SK-MEL-5 (cell line): ENCODE measurements at regions not wholly inside any gene's neighbourhood (a gene's known extent, or its start where the extent isn't known, plus 50 kb on each side); places are given as distances from the start of the nearest gene placed in this dataset.
"Not testable (repeated sequence)": the region's sequence is repeated elsewhere in the genome, so short reads cannot be mapped to it uniquely, and the experiment has no call there.

Experiments
- DNase-seq: peaks from one replicate; pipeline ENCODE4 v3.0.0-alpha.2; 2016; ENCODE audit warnings: low read depth, low spot score
- in situ Hi-C: cut with HindIII; loops from 2 replicates; pipeline ENCODE4 v1.10.0; 2016; ENCODE audit warnings: low sequenced_read_pairs, high pct_unique_total_duplicates, low pct_unique_long_range_greater_than_20kb

DNA sequence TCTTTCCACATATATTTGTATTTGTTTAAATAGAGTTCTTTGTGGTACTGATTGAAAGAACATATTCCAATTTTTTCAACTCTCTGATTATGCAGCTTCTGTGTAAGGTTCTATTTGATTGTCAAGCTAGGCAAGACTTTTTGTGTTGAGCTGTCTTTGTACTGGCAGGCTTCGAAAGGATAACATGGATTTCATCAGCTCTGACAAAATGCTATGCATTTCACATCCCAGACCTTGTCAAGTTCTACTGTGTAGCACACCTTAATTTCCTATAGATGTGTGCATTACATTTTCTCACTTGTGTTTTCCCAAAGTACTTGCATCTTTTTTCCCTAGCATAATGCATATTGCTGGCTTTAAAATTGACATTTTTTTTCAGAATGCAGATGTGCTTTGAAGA, 555.0 kb upstream of the GYPC start:
- no peak for DNase-seq
- in situ Hi-C loops = no loop called here

DNA sequence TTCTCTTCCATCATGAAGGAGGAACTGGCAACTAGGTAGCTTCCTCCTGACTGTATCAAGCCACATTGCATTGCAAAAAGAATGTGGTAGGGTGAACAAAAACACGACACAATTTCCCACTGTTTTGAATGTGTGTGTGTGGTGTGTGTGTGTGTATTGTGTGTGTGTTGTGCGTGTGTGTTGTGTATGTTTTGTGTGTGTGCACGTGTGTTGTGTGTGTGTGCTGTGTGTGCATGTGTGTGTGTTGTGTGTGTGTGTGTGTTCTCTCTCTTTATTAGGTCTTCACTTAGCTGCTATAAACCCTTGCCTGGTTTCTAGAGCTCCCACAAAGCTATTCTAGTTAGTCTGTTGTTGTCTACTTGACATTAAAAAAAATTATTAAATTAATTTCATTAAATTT, 550.0 kb upstream of the GYPC start:
- no peak for DNase-seq
- in situ Hi-C loops = no loop called here

DNA sequence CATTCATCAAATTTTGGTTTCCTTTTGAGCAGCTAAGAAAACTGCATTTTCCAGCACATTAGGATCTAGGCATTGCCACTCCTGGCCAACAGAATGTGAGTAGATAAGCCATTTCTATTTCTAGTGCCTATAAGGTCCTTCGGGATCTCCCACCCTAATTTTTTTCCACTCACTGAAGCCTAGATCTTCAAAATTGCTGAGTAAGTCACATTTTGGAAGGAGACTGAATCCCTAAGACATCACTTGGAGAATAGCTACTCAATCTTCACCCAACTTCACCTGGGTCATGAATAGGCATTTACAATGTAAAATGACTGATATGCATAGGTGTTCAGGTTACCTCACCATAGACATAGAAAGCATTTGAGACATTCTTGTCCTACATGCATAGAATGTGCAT, 548.1 kb upstream of the GYPC start:
- in situ Hi-C loops = no loop called here
- no peak for DNase-seq

DNA sequence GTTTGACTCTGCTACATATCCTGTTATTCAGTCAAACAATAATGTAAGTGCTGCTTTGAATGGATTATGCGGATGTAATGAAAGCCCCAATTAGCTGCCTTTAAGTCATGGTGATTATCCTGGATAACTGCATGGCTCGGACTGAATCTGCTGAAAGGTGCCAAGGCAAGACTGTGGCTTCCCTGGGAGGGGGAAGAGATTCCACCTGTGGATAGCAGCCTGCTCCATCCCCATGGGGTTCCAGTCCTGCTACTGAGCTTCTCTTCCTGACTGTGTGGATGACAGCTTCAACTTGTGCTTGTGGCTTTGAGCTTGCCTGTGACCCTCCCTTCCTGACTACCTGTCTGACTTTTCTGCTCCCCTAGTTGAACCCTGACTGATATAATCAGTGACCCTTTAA, 540.0 kb upstream of the GYPC start:
- DNase-seq = no peak
- in situ Hi-C loops = no loop called here

DNA sequence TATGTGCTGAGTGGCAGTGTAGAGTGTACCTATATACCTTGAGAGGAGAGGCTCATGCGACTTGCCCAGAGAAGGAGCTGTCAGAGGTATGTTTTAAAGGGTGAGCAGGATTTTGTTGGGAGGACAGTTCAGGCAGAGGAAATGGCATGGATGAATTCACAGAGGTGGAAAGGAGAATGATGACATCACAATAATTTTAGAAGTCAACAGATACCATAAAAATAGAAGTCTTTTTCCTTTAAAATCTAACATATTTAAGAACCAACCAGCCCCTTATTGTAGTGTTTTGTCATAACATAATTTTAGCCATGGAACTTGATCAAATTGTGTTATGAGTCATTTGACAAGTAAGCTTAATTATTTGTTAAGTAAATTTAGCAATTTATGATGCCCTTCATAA, 538.1 kb upstream of the GYPC start:
- in situ Hi-C loops = no loop called here
- no peak for DNase-seq

DNA sequence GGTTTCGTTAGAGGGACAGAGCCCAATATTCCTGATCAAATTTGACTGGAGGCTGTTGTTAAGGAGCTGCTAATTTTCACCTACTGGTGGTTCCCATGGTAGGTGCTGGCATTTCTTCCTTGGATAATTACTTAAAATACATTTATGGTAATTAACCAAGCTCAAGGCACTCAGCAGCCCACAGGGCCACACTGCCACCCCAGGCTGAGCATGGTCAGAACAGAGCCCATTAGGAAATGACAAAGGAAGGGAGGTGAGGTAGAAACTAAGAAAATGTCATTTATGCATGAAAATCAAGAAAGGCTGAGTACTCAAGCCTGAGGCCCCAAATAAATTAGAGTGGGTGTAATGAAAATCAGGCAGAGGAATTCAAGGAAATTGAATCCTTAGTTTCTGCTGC, 510.2 kb upstream of the GYPC start:
- in situ Hi-C loops = no loop called here
- no peak for DNase-seq

DNA sequence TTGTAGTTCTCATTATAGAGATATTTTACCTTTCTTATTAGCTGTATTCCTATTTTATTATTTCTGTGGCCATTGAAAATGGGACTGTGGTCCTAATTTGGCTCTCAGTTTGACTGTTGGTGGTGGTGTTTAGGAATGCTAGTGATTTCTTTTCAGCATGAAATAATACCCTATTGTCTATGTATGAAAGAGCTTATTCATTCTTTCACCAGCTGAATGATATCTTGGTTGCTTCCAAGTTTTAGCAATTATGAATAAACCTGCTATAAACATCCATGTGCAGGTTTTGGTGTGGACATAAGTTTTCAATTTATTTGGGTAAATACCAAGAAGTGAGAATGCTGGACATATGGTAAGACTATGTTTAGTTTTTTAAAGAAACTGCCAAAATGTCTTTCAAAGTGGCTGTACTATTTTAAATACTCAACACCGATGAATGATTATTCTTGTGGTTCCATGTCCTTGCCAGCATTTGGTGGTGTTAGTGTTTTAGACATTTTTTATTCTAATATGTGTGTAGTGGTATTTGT, 501.6 kb upstream of the GYPC start:
- in situ Hi-C loops = no loop called here
- DNase-seq = peak; percentile 51

DNA sequence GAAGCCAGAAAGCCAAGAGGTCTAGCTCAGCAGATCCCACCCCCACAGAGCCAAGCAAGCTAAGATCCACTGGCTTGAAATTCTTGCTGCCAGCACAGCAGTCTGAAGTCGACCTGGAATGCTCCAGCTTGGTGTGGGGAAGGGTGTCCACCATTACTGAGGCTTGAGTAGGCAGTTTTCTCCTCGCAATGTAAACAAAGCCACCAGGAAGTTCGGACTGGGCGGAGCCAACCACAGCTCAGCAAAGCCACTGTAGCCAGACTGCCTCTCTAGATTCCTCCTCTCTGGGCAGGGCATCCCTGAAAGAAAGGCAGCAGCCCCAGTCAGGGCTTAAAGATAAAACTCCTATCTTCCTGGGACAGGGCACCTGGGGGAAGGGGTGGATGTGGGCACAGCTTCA, 495.0 kb upstream of the GYPC start:
- in situ Hi-C loops, DNase-seq: not testable (repeated sequence)

DNA sequence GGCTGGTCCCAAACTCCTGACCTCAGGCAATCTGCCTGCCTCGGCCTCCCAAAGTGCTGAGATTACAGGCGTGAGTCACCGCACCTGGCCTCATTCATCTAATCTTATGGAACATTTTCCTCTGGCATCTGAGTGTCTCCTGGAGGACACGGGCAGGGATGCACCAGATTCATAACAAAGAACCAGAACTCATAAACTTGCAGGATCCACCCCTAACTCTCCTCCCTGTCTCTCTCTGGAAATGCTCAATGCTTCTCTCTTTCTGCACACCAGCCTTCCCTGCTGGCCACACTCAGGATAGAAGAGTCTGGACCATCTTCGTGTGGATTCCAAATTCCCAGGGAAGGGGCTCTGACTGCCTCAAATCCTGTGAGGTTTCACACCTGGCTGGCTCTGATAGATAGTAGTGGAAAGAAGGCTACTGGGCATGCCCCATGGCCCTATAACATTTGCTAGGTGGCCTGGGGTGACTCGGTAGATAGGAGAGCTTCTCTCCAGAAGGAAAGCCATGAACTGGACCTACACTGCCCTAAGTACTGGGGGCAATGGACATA, 483.2 kb upstream of the GYPC start:
- in situ Hi-C loops = no loop called here
- DNase-seq = no peak

DNA sequence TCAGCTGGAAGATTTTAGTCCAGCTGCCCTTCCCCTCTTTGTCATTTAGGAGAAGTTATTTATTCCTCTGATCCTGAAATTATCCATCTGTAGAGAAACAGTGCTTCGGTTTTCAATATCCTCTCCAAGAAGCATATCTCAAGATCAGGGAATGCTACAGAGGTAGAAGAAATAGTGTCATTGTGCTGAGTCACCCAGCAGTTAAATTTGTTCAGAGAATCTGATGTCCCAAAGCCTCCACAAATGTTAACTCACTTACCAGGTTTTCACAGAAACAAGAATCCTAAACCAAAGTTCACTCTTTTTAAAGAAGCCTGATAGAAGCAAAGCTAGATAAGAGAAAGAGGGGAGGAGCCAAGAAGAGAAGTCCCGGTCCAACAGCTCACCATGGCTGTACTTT, 480.7 kb upstream of the GYPC start:
- no peak for DNase-seq
- in situ Hi-C loops = no loop called here

DNA sequence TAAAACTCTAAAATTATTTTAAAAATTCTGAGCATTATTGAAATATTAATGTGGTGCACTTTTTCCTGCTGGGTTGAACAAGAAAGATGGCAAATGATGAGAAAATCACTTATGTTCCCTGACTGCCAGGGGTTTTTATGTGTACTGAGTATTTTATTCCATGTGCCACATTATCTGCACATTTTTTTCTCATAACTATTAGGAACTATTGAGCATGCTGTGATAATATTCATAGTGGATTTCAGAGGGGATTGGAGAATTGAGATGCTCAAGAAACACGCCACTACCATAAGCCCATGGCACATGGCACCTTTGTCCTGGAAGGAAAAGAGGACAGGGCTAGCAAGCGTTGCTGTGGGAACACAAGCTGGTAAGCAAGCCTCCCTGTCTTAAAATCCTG, 478.5 kb upstream of the GYPC start:
- in situ Hi-C loops = no loop called here
- DNase-seq = no peak

DNA sequence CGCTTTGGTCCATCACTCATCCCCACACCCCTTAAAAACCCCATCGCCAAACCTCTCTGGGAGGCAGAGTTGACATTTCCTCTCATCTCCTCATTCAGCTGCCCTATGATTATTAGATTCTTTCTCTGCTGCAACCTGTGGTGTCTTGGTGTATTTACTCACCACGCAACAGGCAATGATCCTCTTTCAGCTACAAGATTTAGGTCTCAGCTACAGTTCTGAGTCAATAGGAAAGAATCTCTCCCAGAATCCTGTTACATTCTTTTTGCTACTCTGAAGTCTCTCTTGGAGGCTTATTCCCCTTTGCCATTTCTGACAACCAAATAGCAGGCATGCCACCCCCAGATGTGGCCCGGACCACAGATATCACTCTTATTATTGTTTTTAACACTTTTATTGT, 468.3 kb upstream of the GYPC start:
- DNase-seq = no peak
- in situ Hi-C loops = no loop called here

DNA sequence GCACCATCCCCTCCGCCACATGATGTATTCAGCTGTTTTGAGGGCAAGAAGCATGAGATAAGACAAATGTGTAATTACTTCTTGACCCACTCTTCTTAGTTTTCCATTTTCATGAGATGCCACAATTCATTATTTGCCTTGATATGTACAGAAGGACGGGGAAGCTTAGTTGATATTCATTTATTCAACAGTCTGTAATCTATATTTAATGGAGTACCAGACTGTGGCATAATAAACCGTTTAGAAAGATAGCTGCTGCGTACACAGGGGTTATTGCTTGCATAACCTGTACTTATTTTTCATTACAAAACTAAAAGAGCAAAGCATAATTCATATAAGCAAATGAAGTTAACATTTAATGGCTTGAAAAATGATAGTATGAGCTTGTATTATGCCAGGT, 466.4 kb upstream of the GYPC start:
- in situ Hi-C loops = no loop called here

DNA sequence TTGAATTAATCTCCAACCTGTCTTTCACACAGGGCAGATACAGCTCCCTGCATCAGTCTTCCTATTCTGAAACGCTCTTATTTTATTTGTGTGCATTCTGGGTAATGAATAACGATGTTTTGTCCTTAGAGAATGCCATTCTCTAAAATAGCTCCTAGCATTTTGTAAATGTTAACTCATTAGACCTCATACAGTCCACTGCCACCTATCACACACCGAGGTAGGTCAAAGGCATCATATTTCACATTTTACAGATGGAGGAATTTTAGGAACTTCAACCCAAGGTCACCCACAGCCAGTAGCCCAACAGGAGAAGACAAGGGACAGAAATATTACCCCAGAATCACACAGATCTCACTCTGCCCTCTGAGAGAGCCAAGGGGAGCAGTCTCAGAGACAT, 455.4 kb upstream of the GYPC start:
- no peak for DNase-seq
- in situ Hi-C loops = no loop called here

More for the DNA sequence above, 466.4 kb upstream of the GYPC start:
- no peak for DNase-seq

DNA sequence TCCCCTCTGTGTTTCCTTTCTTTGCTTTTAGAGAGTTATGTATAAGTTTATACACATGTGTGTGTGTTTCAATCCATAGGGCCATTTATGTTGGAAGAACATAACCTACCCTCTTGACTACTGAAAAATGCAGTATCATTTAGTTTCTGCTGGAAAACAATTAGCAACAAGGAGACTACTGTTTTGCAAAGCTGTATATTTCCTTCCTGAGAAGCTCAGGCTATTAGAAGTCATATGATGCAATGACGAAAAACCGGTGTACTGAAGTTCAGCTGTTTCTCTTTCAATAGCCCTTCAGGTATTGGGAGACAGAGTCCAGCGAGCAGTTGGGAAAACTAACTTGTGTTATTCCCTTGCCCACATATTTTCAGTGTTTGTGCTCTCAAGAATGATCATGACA, 447.7 kb upstream of the GYPC start:
- peak; percentile 91 for DNase-seq
- in situ Hi-C loops = no loop called here

DNA sequence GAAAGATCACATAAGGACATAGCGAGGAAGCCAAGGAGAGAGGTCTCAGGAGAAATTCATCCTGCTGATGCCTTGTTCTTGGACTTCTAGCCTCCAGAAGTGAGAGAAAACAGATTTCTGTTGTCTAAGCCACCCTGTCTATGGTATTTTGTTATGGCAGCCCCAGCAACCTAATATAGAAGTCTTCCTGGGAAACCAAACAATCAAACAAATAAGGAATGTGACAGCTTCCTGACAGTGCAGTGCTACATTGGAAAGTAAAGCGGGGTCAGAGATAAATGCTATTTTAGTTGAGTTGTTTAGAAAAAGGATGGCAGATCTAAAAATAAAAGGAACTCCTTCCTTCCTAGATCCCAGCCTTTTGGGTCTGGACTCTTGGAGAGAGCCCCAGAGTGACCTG, 443.2 kb upstream of the GYPC start:
- in situ Hi-C loops = no loop called here
- DNase-seq = no peak

DNA sequence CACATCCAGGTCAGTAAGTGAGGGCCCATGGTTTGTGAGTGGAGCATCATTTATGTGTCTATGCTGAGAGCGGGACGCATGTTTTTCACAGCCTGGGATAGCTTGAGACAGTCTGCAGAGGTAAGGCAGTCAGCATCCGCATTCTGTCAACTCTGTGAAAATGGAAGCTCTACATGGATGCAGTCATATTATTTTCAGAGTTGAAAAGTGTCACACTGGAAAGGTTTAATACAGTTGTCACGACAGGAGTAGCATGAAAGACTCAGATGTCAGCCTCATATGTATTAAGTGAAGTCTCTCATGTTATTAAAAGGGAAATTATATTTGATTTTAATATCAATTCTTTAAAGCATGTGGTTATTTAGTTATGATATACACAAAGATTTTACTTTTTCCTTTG, 436.9 kb upstream of the GYPC start:
- DNase-seq = no peak
- in situ Hi-C loops = no loop called here

DNA sequence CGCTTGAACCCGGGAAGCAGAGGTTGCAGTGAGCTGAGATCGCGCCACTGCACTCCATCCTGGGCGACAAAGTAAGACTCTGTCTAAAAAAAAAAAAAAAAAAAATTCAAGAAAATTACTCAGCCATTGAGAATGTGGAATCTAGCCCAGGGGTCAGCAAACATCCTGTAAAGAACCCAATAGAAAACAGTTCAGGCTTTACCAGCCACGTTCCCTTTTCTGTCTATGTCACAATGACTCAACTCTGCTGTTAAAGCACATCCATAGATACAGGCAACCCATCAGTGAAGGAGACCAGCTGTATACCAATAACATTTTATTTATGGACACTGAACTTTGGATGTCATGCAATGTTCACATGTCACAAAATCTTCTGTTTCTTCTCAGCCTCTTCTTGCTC, 435.6 kb upstream of the GYPC start:
- in situ Hi-C loops = no loop called here
- DNase-seq = no peak

DNA sequence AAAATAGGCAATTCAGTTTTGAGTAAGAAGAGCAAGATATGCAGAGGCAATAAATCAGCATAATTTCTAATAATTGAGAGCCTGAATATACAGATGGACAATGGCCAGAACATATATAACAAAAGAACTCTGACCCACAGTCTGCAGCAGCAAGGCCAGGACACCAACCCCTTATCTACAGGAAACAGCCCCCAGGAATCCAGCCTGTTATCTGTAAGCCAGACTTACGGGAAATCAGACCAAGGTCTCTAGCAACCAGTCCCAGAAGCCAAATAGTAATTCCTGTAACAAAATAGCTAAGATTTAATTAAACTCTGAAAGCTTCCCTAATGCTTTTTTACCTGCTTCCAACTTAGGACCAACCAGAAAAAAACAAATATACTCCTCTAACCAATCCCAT, 434.5 kb upstream of the GYPC start:
- DNase-seq = no peak
- in situ Hi-C loops = no loop called here

DNA sequence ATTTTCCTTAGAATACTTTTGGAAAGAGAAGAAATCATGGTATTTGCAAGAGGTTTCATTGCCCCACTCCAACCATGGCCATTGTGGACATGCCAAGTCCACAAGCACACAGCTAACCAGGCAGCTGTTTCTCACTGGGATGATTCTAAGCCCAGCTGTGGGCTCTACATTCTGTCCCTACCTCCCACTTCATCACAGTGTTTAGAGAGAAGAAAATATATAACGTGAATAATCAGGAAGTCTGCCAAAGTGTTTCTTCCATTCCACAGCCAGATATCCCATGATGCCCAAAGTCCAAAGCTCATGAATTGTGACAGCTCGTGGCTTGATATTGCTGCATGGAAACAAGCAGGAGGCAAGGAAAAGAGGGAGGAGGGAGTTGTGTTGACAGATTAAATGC, 433.7 kb upstream of the GYPC start:
- in situ Hi-C loops = no loop called here
- no peak for DNase-seq
